ENCODE measurements at regions not wholly inside any gene's neighbourhood (a gene's known extent, or its start where the extent isn't known, plus 50 kb on each side); places are given as distances from the start of the nearest gene placed in this dataset.
A peak's percentile ranks its signal among the peaks of the same experiment; 100 is the strongest.

GRCh38 chr2:145199827-145200706 is 680.1 kb upstream of the ZEB2 start:
- no peak for DNase-seq (ENCODE audit: low read depth in 4 of 4, low spot score in 2 of 4)

- DNase-seq (ENCODE audit: low read depth in 4 of 4, low spot score in 2 of 4): peak in 1 of 4 donors; percentile 43
Measured at GRCh38 chr2:145199042-145199441, 679.1 kb upstream of the ZEB2 start.

- no peak for DNase-seq (ENCODE audit: low read depth in 4 of 4, low spot score in 2 of 4)
Measured at GRCh38 chr2:145198555-145198954, 678.6 kb upstream of the ZEB2 start.

GRCh38 chr2:145197944-145198343 is 678.0 kb upstream of the ZEB2 start:
- no peak for DNase-seq (ENCODE audit: low read depth in 4 of 4, low spot score in 2 of 4)

GRCh38 chr2:145194673-145195072 is 674.8 kb upstream of the ZEB2 start:
- peak in 1 of 4 donors; percentile 20 for DNase-seq (ENCODE audit: low read depth in 4 of 4, low spot score in 2 of 4)

GRCh38 chr2:145190031-145190703 is 670.2 kb upstream of the ZEB2 start:
- no peak for DNase-seq (ENCODE audit: low read depth in 4 of 4, low spot score in 2 of 4)

GRCh38 chr2:145186303-145186702 is 666.4 kb upstream of the ZEB2 start:
- DNase-seq (ENCODE audit: low read depth in 4 of 4, low spot score in 2 of 4): no peak

GRCh38 chr2:145185696-145186095 is 665.8 kb upstream of the ZEB2 start:
- no peak for DNase-seq (ENCODE audit: low read depth in 4 of 4, low spot score in 2 of 4)

DNA sequence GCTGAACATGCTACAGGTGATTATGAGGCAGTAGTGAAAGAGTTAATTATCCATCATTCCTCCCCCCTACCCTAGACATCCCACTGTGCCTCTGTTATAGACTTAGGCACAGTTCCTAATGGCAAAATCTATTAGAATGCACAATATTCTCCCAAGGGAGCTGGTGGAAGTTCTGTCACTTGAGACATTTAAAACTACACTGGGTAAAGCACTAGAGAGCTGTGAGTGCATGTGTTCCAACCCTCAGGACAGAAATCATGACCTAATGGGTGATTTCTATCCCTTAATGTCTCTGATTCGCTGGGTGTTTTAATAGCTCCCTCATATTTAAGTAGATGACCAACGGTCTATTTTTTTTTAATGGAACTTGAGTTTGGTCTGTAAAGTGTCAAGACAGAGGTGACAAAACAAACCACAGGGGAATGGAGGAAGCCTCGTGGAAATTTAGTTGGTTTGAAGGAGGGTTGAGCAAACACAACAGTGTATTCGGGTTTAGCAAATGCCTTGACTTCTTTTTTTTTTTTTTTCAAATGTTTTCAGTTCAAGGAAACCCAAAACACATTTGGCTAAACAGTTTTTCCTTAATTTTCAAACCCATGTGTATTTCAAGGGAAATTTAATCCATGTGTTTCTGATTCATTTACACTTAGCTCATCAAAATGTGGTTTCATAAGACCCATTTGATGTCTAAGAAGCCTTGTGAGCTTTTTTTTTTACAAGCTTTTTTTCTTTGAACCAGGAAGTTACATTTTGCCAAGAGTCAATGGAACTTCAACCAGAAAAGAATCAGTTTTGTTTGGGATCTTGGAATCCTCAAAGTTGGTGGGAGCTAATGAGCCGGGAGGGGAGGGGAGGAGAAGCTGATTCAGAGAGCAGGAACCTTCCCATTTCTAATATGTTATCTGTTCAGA is 665.1 kb upstream of the ZEB2 start:
- no peak for DNase-seq (ENCODE audit: low read depth in 4 of 4, low spot score in 2 of 4)

DNA sequence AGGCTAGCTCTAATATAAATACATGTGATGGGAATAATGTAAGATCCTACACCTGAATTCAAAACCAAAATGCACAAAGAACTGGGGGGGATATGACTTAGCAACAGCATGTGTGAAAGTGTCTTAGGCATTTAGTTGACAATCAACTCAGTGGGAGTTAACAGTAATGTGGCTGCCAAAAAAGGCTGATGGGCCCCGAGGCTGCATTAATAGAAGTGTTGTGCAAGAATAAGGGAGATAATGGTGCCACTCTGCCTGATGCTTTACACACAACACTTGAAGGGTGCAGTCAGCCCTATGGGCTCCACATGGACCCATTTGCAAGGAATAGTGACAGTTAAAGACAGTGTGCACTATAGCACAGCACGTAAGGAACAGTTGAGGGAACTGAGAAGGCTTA is 649.4 kb upstream of the ZEB2 start:
- DNase-seq (ENCODE audit: low read depth in 4 of 4, low spot score in 2 of 4): no peak

GRCh38 chr2:145168091-145168490 is 648.2 kb upstream of the ZEB2 start:
- DNase-seq (ENCODE audit: low read depth in 4 of 4, low spot score in 2 of 4): no peak

GRCh38 chr2:145166731-145167302 is 646.9 kb upstream of the ZEB2 start:
- DNase-seq (ENCODE audit: low read depth in 4 of 4, low spot score in 2 of 4): no peak

DNA sequence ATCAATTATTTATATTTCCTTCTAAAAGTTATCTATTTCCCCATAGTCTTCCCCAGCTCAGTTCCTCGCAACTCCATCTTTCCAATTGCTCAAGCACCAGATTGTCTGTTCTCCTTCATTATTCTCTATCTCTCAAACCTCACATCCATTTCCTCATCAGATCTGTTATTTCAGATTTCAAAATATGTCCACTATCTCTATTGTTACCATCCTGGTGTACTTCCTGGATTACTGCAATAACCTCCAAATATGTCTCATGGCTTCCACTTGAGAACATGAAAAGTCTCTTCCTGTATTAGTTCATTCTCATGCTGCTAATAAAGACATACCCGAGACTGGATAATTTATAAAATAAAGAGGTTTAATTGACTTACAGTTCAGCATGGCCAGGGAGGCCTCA is 641.7 kb upstream of the ZEB2 start:
- no peak for DNase-seq (ENCODE audit: low read depth in 4 of 4, low spot score in 2 of 4)

- no peak for DNase-seq (ENCODE audit: low read depth in 4 of 4, low spot score in 2 of 4)
Measured at GRCh38 chr2:145160855-145161254, 640.9 kb upstream of the ZEB2 start.

DNA sequence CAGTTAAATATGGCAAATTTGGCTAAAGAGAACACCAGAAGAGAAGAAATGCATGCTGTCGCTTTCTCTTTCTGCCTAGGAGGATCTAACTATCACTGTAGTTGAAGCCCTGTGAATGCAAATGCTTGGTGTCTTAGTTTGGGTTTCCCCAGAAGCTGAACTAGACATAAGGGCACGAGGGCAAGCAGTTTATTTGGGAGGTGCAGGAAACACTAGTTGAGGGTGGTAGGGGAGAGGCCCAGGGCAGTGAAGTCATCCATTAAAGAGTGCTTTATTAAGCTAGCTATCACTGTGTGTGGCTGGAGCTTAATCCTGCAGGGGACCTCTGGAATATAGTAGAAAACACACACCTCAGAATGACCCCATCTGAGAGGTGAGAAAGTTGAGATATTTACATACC is 639.8 kb upstream of the ZEB2 start:
- no peak for DNase-seq (ENCODE audit: low read depth in 4 of 4, low spot score in 2 of 4)

- DNase-seq (ENCODE audit: low read depth in 4 of 4, low spot score in 2 of 4): peak; percentile 34 to 66 (median 55)
Measured at GRCh38 chr2:145157741-145158591, 638.0 kb upstream of the ZEB2 start.

- peak; percentile 36 to 47 (median 37) for DNase-seq (ENCODE audit: low read depth in 4 of 4, low spot score in 2 of 4)
Measured at GRCh38 chr2:145157036-145157675, 637.2 kb upstream of the ZEB2 start.

DNA sequence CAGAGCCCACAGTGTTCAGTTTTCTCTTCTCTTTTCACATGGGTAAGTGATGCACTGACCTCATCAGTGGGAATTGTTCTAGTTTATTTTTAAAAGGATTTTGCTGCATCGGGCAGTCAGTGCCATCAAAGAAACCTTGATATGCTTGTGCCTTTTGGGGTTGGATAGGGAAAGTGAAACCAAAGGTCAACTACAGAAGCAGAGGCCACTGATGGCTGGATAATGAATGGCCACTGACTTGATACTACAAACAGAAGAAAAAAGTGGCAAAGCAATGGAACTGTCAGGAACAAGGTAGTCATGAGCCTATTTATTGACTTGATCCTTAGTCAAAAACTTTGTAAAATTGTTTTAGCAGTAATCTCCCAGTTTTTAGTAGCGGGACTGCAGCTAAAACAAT is 636.3 kb upstream of the ZEB2 start:
- no peak for DNase-seq (ENCODE audit: low read depth in 4 of 4, low spot score in 2 of 4)

GRCh38 chr2:145155196-145155595 is 635.3 kb upstream of the ZEB2 start:
- DNase-seq (ENCODE audit: low read depth in 4 of 4, low spot score in 2 of 4): no peak

Measured in left renal cortex interstitium (tissue), 4 donors.